ENCODE measurements at regions not wholly inside any gene's neighbourhood (a gene's known extent, or its start where the extent isn't known, plus 50 kb on each side); places are given as distances from the start of the nearest gene placed in this dataset.
"Not testable (repeated sequence)": the region's sequence is repeated elsewhere in the genome, so short reads cannot be mapped to it uniquely, and the experiment has no call there.

- intact Hi-C loops (cut with DNase I; ENCODE audit: low total_unique reads); H3K4me3 ChIP-seq (ENCODE audit: low read depth, poor library complexity, severe bottlenecking); DNase-seq (ENCODE audit: low spot score in 2 of 2): not testable (repeated sequence)
Observed at GRCh38 chr2:87619121-87619520, 128.8 kb upstream of the PLGLB2 start.

- DNase-seq (ENCODE audit: low spot score in 2 of 2); H3K4me3 ChIP-seq (ENCODE audit: low read depth, poor library complexity, severe bottlenecking); intact Hi-C loops (cut with DNase I; ENCODE audit: low total_unique reads): not testable (repeated sequence)
- WGBS, 2 donors: no CpG with 5 or more reads among the region's 4 CpGs
Observed at GRCh38 chr2:87621139-87621538, 126.7 kb upstream of the PLGLB2 start.

- H3K4me3 ChIP-seq (ENCODE audit: low read depth, poor library complexity, severe bottlenecking); intact Hi-C loops (cut with DNase I; ENCODE audit: low total_unique reads); DNase-seq (ENCODE audit: low spot score in 2 of 2): not testable (repeated sequence)
- no CpG with 5 or more reads among the region's 4 CpGs for WGBS, 2 donors
Observed at GRCh38 chr2:87622720-87623119, 125.2 kb upstream of the PLGLB2 start.

GRCh38 chr2:87629491-87630458 is 118.1 kb upstream of the PLGLB2 start:
- WGBS, 2 donors: 63 to 84% methylated on average over 6 to 9 of the region's 10 CpGs
- intact Hi-C loops (cut with DNase I; ENCODE audit: low total_unique reads); H3K4me3 ChIP-seq (ENCODE audit: low read depth, poor library complexity, severe bottlenecking); DNase-seq (ENCODE audit: low spot score in 2 of 2): not testable (repeated sequence)

GRCh38 chr2:87630892-87631291 is 117.0 kb upstream of the PLGLB2 start:
- no CpG with 5 or more reads among the region's 5 CpGs for WGBS, 2 donors
- DNase-seq (ENCODE audit: low spot score in 2 of 2); intact Hi-C loops (cut with DNase I; ENCODE audit: low total_unique reads); H3K4me3 ChIP-seq (ENCODE audit: low read depth, poor library complexity, severe bottlenecking): not testable (repeated sequence)

- intact Hi-C loops (cut with DNase I; ENCODE audit: low total_unique reads); DNase-seq (ENCODE audit: low spot score in 2 of 2); H3K4me3 ChIP-seq (ENCODE audit: low read depth, poor library complexity, severe bottlenecking): not testable (repeated sequence)
- 75 to 77% methylated on average over 2 to 3 of the region's 3 CpGs for WGBS, 2 donors
Observed at GRCh38 chr2:87631402-87631801, 116.5 kb upstream of the PLGLB2 start.

GRCh38 chr2:87633287-87633963 is 114.5 kb upstream of the PLGLB2 start:
- H3K4me3 ChIP-seq (ENCODE audit: low read depth, poor library complexity, severe bottlenecking); intact Hi-C loops (cut with DNase I; ENCODE audit: low total_unique reads); DNase-seq (ENCODE audit: low spot score in 2 of 2): not testable (repeated sequence)
- 85 to 90% methylated on average over 3 of the region's 3 CpGs for WGBS, 2 donors

GRCh38 chr2:87634106-87634505 is 113.8 kb upstream of the PLGLB2 start:
- DNase-seq (ENCODE audit: low spot score in 2 of 2); H3K4me3 ChIP-seq (ENCODE audit: low read depth, poor library complexity, severe bottlenecking); intact Hi-C loops (cut with DNase I; ENCODE audit: low total_unique reads): not testable (repeated sequence)
- WGBS, 2 donors: 83 to 98% methylated on average over 6 of the region's 7 CpGs

- WGBS, 2 donors: 57 to 65% methylated on average over 8 of the region's 10 CpGs
Observed at GRCh38 chr2:87634971-87635650, 112.8 kb upstream of the PLGLB2 start.

GRCh38 chr2:87636246-87636645 is 111.6 kb upstream of the PLGLB2 start:
- 93 to 96% methylated on average over 7 of the region's 7 CpGs for WGBS, 2 donors
- intact Hi-C loops (cut with DNase I; ENCODE audit: low total_unique reads); DNase-seq (ENCODE audit: low spot score in 2 of 2): not testable (repeated sequence)

More at GRCh38 chr2:87634971-87635650, 112.8 kb upstream of the PLGLB2 start:
- intact Hi-C loops (cut with DNase I; ENCODE audit: low total_unique reads); DNase-seq (ENCODE audit: low spot score in 2 of 2); H3K4me3 ChIP-seq (ENCODE audit: low read depth, poor library complexity, severe bottlenecking): not testable (repeated sequence)

GRCh38 chr2:87636735-87637134 is 111.2 kb upstream of the PLGLB2 start:
- 93 to 97% methylated on average over 5 of the region's 6 CpGs for WGBS, 2 donors
- DNase-seq (ENCODE audit: low spot score in 2 of 2); intact Hi-C loops (cut with DNase I; ENCODE audit: low total_unique reads); H3K4me3 ChIP-seq (ENCODE audit: low read depth, poor library complexity, severe bottlenecking): not testable (repeated sequence)

More at GRCh38 chr2:87636246-87636645, 111.6 kb upstream of the PLGLB2 start:
- not testable (repeated sequence) for H3K4me3 ChIP-seq (ENCODE audit: low read depth, poor library complexity, severe bottlenecking)

GRCh38 chr2:87637249-87637990 is 110.5 kb upstream of the PLGLB2 start:
- intact Hi-C loops (cut with DNase I; ENCODE audit: low total_unique reads); DNase-seq (ENCODE audit: low spot score in 2 of 2); H3K4me3 ChIP-seq (ENCODE audit: low read depth, poor library complexity, severe bottlenecking): not testable (repeated sequence)
- 68 to 86% methylated on average over 13 to 14 of the region's 15 CpGs for WGBS, 2 donors

GRCh38 chr2:87638114-87638807 is 109.6 kb upstream of the PLGLB2 start:
- intact Hi-C loops (cut with DNase I; ENCODE audit: low total_unique reads); H3K4me3 ChIP-seq (ENCODE audit: low read depth, poor library complexity, severe bottlenecking); DNase-seq (ENCODE audit: low spot score in 2 of 2): not testable (repeated sequence)
- WGBS, 2 donors: 67 to 71% methylated on average over 9 to 10 of the region's 10 CpGs

All from lower leg skin (tissue), 3 donors.